Fibroblast of pulmonary artery (primary cell): ENCODE measurements at regions not wholly inside any gene's neighbourhood (a gene's known extent, or its start where the extent isn't known, plus 50 kb on each side); places are given as distances from the start of the nearest gene placed in this dataset.
"Not testable (repeated sequence)": the region's sequence is repeated elsewhere in the genome, so short reads cannot be mapped to it uniquely, and the experiment has no call there.

Experiments
- DNase-seq: peaks from one replicate; pipeline ENCODE4 v3.0.0-alpha.2; 2010; ENCODE audit warnings: low read depth
- H3K4me3 ChIP-seq: replicated peaks from 2 replicates; pipeline ENCODE4 v1.5.1; 2011; ENCODE audit warnings: low read depth, mild to moderate bottlenecking, control low read depth, low read length, moderate library complexity
- TF ChIP-seq, protein P1 (sequence below): IDR thresholded peaks from 2 replicates; pipeline ENCODE4 v1.5.1; 2011; ENCODE audit warnings: mild to moderate bottlenecking, control low read depth, low read length, inconsistent platforms; ENCODE audit errors: missing control alignments

DNA sequence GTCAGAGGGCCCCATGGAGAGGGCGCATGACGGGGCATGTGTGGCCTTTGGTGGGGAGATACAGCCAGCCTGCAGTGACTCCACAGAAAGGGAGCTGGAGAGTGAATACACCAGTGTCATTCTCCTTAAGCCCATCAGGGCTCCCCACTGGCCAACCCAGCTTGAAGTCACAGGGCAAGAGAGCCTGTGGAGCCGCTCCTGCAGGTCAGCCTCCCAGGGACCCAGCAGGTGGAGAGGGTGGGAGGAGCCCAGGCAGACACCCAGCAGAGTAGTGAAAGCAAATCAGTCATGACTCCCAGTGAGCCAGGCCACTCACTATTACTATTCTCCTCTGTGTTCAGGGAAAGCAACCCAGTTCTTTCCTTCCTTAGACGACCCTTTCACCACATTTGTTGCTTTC, 110.0 kb upstream of the CPM start:
- TF ChIP-seq, protein P1, sequence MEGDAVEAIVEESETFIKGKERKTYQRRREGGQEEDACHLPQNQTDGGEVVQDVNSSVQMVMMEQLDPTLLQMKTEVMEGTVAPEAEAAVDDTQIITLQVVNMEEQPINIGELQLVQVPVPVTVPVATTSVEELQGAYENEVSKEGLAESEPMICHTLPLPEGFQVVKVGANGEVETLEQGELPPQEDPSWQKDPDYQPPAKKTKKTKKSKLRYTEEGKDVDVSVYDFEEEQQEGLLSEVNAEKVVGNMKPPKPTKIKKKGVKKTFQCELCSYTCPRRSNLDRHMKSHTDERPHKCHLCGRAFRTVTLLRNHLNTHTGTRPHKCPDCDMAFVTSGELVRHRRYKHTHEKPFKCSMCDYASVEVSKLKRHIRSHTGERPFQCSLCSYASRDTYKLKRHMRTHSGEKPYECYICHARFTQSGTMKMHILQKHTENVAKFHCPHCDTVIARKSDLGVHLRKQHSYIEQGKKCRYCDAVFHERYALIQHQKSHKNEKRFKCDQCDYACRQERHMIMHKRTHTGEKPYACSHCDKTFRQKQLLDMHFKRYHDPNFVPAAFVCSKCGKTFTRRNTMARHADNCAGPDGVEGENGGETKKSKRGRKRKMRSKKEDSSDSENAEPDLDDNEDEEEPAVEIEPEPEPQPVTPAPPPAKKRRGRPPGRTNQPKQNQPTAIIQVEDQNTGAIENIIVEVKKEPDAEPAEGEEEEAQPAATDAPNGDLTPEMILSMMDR: no peak
- no peak for DNase-seq
- H3K4me3 ChIP-seq: no peak overlapping the region

DNA sequence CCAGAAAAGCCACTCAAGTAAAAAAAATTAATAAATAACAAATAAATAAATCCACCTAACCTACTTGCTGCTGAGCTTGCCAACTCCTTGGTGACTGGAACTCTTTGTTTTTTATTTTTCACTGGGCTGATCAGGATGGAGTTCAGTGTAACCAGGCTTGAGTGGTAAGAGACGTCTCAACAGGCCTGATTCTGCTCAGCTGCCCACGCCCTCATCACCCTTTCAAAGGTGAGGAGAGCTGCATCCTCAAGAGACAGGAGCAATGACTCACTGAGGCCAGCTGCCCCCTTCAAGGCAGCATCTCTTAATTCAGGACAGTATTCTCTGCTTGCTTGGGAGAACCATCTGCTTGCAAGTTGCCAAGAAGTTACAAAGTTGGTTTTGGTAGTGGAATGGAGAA, 111.9 kb upstream of the CPM start:
- H3K4me3 ChIP-seq: no peak overlapping the region
- TF ChIP-seq, protein P1: no peak
- DNase-seq: no peak

DNA sequence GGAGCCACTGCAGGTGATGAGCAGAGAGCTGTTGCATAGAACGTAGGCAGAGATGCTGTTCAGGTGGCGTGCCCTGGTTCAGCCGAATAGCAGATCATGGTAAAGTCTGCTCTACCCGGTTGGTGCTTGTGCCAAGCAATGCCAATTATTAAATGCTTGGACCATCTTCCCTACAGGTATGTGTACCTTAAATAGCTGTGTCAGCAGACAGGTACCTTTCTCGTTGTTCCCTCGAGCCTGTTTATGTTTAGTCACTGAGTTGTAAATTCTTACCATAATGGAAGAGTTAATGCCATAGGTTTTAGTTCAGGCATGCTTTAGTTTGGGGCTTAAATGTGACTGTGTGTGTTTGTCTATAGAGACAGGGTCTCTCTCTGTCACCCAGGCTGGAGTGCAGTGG, 112.5 kb upstream of the CPM start:
- no peak for DNase-seq
- TF ChIP-seq, protein P1: no peak
- H3K4me3 ChIP-seq: no peak overlapping the region

DNA sequence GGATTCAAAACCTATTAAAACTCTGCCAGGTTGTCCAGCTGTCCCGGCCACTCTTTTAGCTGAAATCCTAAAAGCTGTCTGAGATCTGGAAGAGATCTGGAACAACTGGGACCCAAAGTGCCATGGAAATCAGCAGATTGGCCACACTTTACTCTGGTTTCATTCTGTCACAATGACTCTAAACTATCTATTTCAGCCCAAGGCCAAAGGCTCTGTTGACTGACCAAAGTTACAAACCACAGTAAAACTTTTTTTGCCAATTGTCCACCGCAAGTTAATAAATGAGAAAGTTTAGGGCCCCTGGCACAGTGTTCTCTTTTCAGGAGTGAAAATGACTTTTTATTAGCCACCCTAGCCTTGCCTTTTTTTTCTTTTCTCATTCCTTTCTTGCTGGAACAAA, 113.4 kb upstream of the CPM start:
- DNase-seq: no peak
- TF ChIP-seq, protein P1: no peak

DNA sequence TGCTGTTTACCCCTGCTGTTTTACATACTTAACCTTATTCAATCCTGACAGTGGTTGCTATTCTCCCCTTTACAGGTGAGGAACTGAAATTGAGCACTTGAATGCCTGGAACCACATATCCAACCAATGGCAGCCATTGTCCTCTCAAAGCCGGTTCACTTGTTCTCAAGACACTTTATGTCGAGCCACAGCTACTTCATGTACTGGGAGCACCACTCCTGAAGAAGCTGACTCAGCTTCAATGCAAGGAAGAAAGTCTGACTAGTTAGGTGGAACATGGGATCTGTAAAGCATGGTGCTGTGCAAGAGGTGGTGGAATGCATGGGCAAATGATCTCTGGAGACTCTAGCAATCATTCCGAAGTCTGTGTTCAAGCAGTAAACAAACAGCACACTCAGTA, 113.9 kb upstream of the CPM start:
- no peak for DNase-seq
- TF ChIP-seq, protein P1: no peak
- no peak overlapping the region for H3K4me3 ChIP-seq

More for the DNA sequence above, 113.4 kb upstream of the CPM start:
- no peak overlapping the region for H3K4me3 ChIP-seq

- TF ChIP-seq, protein P1: no peak
These were observed 115.0 kb upstream of the CPM start for GRCh38 chr12:69047990-69048389.

DNA sequence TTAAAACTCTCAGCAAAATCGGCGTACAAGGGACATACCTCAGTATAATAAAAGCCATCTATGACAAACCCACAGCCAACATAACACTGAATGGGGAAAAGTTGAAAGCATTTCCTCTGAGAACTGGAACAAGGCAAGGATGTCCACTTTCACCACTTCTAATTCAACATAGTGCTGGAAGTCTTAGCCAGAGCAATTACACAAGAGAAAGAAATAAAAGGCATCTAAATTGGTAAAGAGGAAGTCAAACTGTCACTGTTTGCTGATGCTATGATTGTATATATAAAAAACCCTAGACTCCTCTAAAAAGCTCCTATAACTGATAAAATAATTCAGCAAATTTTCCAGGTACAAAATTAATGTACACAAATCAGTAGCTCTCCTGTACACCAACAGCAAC, 116.9 kb upstream of the CPM start:
- not testable (repeated sequence) for DNase-seq, H3K4me3 ChIP-seq

More at GRCh38 chr12:69047990-69048389, 115.0 kb upstream of the CPM start:
- DNase-seq: no peak
- no peak overlapping the region for H3K4me3 ChIP-seq
